Ishikawa (cell line): ENCODE measurements at regions not wholly inside any gene's neighbourhood (a gene's known extent, or its start where the extent isn't known, plus 50 kb on each side); places are given as distances from the start of the nearest gene placed in this dataset.

ENCODE experiments used
- CEBPB ChIP-seq: IDR thresholded peaks from 2 replicates; pipeline ENCODE4 v1.6.1; 2012
- EGR1 ChIP-seq: IDR thresholded peaks from 2 replicates; pipeline ENCODE4 v1.6.1; 2012
- EP300 ChIP-seq: IDR thresholded peaks from 2 replicates; pipeline ENCODE4 v1.6.1; 2012; ENCODE audit warnings: borderline replicate concordance
- NFIC ChIP-seq: IDR thresholded peaks from 2 replicates; pipeline ENCODE4 v1.6.1; 2012
- RAD21 ChIP-seq: IDR thresholded peaks from 2 replicates; pipeline ENCODE4 v1.6.1; 2012; ENCODE audit warnings: low read depth
- TAF1 ChIP-seq: IDR thresholded peaks from 2 replicates; pipeline ENCODE4 v1.6.1; 2012; ENCODE audit warnings: low read depth, mild to moderate bottlenecking
- TEAD4 ChIP-seq: IDR thresholded peaks from 2 replicates; pipeline ENCODE4 v1.6.1; 2012
- YY1 ChIP-seq: IDR thresholded peaks from 2 replicates; pipeline ENCODE4 v1.6.1; 2012; ENCODE audit warnings: low read depth
- TF ChIP-seq, protein P1 (sequence below): IDR thresholded peaks from 2 replicates; pipeline ENCODE4 v1.6.1; 2012; ENCODE audit warnings: low read depth, mild to moderate bottlenecking

GRCh38 chrX:113919387-113919786, 664.5 kb upstream of the HTR2C start:
- TF ChIP-seq NFIC (no peak), CEBPB (no peak), RAD21 (no peak), EP300 (no peak), TEAD4 (no peak), YY1 (no peak), EGR1 (no peak), TAF1 (no peak)
- TF ChIP-seq, protein P1, sequence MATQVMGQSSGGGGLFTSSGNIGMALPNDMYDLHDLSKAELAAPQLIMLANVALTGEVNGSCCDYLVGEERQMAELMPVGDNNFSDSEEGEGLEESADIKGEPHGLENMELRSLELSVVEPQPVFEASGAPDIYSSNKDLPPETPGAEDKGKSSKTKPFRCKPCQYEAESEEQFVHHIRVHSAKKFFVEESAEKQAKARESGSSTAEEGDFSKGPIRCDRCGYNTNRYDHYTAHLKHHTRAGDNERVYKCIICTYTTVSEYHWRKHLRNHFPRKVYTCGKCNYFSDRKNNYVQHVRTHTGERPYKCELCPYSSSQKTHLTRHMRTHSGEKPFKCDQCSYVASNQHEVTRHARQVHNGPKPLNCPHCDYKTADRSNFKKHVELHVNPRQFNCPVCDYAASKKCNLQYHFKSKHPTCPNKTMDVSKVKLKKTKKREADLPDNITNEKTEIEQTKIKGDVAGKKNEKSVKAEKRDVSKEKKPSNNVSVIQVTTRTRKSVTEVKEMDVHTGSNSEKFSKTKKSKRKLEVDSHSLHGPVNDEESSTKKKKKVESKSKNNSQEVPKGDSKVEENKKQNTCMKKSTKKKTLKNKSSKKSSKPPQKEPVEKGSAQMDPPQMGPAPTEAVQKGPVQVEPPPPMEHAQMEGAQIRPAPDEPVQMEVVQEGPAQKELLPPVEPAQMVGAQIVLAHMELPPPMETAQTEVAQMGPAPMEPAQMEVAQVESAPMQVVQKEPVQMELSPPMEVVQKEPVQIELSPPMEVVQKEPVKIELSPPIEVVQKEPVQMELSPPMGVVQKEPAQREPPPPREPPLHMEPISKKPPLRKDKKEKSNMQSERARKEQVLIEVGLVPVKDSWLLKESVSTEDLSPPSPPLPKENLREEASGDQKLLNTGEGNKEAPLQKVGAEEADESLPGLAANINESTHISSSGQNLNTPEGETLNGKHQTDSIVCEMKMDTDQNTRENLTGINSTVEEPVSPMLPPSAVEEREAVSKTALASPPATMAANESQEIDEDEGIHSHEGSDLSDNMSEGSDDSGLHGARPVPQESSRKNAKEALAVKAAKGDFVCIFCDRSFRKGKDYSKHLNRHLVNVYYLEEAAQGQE, result no peak
